ENCODE measurements at regions not wholly inside any gene's neighbourhood (a gene's known extent, or its start where the extent isn't known, plus 50 kb on each side); places are given as distances from the start of the nearest gene placed in this dataset.

- TF ChIP-seq CTCF (IDR thresholded peaks at IDR 0.05; ENCODE audit: extremely low read depth in 1 of 2, insufficient read depth in 1 of 2, low read depth in 1 of 2, low read length in 2 of 2) (no peak), POLR2A (IDR thresholded peaks at IDR 0.05; ENCODE audit: low read depth, low read length) (peak; percentile 52), EZH2 (IDR thresholded peaks at IDR 0.05; ENCODE audit: borderline replicate concordance, low read depth, low read length, severe bottlenecking) (no peak), MYC (IDR thresholded peaks at IDR 0.05; ENCODE audit: low read depth, low read length) (no peak)
Measured at GRCh38 chr4:102139132-102139573, 206.1 kb downstream of the SLC39A8 start.
